PC-9 (cell line): ENCODE measurements at regions not wholly inside any gene's neighbourhood (a gene's known extent, or its start where the extent isn't known, plus 50 kb on each side); places are given as distances from the start of the nearest gene placed in this dataset.

Experiments
- EZH2 ChIP-seq: fragments of 200-600 bp; sonication (generic); IDR thresholded peaks from 2 replicates; pipeline ENCODE4 v1.8.0; 2017; ENCODE audit warnings: antibody characterized with exemption, low read depth
- TF ChIP-seq, protein P1 (sequence below): fragments of 200-600 bp; sonication (generic); conservative IDR thresholded peaks from 2 replicates; pipeline ENCODE4 v1.6.1; 2017; ENCODE audit warnings: mixed run types, antibody characterized with exemption, mild to moderate bottlenecking, moderate library complexity

DNA sequence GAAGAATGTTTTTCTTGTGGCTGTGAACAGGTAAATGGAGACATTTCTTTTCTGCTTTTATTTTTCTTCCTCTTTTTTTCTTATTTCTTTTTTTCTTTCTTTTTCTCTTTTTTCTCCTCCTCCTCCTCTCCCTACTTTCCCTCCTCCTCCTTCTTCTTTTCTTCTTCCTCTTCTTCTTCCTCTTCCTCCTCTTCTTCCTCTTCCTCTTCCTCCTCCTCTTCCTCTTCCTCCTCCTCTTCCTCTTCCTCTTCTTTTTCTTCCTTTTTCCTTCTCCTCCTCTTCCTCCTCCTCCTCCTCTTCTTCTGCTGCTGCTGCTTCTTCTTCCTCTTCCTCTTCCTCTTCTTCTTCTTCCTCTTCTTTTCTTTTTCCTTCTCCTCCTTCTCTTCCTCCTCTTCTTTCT, 65.3 kb upstream of the NTRK2 start:
- TF ChIP-seq, protein P1, sequence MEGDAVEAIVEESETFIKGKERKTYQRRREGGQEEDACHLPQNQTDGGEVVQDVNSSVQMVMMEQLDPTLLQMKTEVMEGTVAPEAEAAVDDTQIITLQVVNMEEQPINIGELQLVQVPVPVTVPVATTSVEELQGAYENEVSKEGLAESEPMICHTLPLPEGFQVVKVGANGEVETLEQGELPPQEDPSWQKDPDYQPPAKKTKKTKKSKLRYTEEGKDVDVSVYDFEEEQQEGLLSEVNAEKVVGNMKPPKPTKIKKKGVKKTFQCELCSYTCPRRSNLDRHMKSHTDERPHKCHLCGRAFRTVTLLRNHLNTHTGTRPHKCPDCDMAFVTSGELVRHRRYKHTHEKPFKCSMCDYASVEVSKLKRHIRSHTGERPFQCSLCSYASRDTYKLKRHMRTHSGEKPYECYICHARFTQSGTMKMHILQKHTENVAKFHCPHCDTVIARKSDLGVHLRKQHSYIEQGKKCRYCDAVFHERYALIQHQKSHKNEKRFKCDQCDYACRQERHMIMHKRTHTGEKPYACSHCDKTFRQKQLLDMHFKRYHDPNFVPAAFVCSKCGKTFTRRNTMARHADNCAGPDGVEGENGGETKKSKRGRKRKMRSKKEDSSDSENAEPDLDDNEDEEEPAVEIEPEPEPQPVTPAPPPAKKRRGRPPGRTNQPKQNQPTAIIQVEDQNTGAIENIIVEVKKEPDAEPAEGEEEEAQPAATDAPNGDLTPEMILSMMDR = no peak
- no peak for TF ChIP-seq EZH2
